ENCODE measurements at regions not wholly inside any gene's neighbourhood (a gene's known extent, or its start where the extent isn't known, plus 50 kb on each side); places are given as distances from the start of the nearest gene placed in this dataset.
"Not testable (repeated sequence)": the region's sequence is repeated elsewhere in the genome, so short reads cannot be mapped to it uniquely, and the experiment has no call there.

DNA sequence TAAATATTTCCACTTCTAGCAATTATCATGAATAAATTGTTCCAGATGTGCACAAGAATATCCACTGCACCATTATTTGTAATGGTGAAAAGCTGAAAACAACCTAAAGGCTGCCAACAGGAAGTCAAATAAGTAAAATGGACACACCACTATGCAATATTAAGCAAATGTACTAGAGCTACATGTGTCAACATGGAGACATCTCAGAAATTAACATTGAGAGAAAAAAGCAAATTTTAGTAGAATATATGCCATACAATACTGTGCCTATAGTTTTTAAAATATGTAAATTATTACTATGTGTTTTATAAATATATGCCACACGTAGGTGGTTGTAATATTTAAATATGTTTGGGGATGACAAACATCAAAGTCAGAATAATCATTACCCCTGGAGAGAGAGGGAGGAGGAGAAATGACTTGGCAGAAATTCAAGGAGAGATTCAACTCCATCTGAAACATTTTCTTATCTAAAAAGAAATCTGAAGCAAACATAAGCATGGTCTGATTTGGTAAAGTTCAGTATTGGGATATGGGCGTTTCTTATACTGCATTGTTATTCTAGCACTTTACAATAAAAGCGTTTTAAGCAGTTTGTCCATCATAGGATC, 475.5 kb downstream of the QKI start:
- no peak for DNase-seq

DNA sequence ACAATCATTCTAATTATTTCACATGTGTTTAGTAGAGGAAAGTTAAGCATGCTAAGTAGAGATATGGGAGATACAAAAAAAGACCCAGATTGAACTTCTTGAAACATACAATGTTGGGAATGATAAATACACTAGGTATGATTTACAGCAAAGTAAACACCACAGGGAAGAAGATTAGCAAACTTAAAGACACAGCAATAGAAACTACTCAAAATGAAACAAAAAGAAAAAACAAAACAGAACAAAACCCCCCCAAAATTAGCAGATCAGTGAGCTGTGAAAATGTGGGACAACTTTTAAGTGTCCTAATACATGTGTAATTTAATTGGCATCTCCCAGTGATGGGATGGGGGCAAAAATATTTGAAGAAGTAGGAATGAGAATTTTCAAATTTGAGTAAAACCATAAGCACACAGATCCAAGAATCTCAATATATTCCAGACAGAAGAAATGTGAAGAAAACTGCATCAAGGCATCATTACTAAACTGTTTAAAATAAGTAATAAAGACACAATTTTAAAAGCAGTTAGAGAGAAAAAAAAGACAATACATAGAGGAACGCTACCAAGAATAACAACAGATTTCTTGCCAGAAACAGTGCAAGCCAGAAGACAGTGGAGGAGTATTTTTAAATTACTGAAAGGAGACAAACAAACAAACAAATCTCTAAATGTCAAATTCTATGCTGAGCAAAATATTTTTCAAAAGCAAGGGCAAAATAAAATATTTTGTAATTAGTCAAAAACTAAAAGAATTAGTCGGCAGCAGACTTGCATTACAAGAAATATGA, 473.7 kb downstream of the QKI start:
- DNase-seq: no peak

DNA sequence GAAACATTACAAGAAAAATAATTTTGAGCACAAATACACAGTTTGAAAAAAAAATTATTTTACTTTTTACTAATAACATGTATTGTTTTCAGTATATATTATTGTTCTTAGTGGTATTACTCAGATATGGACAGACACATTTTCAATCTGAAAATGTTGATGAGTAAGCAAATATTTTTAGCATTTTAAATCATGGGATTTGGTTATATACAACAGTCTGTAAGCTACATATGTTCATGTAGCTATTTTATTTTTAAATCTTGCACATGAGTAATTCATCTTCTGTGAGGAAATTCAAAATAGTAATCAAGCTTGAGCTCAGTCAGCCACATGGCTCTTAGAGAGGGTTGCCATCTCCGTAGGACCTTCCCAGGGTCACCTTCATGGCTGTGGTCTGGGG, 471.9 kb downstream of the QKI start:
- DNase-seq: no peak

DNA sequence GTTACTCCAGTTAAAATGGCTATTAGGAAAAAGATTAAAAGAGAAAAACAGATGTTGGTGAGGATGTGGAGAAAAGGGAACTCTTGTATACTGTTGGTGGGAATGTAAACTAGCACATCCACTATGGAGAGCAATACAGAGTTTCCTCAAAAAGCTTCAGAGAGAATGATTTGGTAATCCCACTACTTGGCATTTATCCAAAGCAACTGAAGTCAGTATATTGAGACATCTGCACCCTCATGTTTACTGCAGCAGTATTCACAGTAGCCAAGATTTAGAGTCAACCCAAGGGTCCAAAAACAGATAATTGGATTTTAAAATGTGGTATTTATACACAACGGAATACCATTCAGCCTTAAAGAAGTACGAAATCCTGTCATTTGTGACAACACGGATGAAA, 469.5 kb downstream of the QKI start:
- no peak for DNase-seq

DNA sequence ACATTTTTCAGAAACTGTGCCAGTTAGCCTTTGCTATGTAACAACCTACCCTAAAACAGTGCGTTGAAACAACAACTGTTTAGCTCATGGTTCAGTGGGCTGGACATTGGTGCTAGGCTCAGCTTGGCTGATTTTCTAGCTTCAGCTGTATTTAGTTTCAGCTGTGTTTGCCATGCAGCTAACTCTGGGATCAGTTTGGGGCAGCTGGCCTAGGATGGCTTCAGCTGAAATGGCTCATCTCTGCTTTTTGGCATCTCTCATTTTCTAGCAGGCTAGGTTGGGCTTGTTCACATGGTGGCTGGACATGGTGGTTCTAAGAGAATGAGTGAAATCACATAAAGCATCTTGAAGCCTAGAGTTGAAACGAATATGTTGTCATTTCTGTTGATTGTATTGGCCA, 464.2 kb downstream of the QKI start:
- DNase-seq: no peak

DNA sequence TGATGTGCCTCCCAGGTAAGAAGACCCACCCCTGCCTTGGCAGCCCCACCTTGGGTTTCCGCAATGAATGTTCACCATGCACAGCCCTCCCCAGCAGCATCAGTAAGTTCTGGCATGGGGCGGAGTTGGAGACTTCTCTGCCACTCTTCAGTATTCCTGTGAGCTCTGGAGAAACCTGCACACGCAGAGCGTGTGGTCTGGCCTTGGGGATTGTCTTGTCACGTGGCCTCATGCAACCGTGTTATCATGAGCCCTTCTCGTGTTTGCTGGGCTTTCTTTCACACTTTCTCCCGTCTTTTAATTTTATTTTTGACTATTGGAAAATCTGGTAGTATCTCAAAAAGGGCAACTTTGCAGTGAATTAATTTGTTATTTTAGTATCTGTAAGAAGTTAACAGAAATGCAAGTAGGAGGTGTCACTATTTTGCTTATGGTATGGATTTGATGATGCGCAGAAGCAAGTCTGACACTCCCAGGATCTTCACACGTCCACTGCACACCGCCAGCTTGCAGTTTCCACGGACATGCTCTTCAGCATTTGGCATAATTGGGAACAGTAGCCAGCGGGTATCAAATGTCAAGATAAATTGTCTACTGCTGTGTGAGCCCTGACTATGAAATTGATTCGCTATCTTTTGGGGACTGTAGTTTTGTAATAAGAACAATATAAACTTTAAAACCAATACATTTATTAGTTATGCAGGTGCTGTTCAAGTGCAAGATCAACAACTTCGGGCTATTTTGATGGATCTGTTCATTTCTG, 463.5 kb downstream of the QKI start:
- no peak for DNase-seq

DNA sequence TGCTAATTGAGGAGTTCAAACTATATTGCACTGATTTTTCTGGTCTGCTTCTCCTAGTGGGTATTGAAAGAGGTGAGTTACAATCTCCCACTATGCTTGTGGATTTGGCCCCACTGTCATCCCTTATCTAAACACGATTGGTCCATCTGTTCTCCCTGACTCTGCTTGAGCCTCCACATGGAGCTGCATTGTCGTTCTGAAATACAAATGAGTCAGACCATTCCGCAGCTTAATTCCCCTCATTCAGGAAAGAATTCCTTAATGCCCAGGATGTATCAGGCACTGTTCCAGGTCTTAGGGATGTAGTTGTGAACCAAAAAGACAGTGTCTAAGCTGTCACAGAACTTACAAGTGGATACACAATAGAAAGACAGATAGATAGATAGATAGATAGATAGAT, 461.9 kb downstream of the QKI start:
- no peak for DNase-seq

DNA sequence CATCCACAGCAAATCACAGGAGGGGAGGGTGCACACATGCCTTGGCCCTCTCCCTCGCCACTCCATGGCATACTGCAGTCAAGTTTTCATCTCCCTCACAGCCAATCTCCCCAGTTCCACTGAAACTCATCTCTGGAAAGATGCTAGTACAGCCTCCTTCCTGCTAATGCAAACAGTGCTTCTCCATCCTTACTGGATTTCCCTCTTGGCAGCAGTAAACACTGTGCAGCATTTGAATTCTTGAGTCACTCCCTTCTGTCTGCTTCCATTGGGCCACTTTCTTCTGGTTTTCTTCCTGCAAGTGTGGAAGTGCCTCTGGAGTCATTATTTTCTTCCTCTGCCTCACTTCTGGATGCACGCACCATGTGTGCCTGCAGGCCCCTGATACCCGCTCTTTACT, 460.3 kb downstream of the QKI start:
- DNase-seq: no peak

DNA sequence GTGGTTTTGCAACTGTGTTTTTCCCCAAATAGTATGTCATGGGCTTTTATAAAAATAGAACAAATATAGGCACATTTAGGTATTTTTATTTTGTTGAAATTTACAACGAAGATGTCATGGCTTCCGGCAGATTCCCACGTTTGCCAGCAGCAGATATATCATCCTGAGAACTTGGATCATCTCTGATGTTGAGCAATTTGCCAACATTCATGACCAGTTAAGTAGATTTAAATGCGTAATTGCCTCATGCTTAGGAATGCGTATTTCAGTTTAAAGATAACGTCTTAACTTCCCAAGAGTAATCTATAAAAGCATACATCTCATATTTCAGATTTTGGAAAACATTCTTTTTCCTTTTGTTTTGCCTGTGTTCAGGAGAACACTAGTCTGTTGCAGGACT, 457.8 kb downstream of the QKI start:
- no peak for DNase-seq

DNA sequence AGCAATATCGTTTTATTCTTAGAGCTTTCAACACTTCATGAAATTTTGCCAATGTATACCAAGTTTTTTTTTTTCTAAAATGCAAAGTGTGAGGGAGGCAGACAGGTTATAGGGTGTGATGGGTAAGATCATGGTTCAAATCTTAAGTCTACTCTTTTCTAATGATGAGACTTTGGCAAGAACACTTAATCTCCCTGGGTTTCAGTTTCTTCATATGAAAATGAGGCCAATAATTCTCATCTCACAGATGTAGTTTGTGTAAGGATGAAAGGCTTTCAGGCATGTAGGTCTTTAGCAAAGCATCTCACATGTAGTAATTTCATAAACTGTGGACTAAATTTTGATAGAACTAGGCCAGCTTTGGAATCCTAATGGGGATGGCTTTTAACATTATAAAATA, 457.1 kb downstream of the QKI start:
- DNase-seq: no peak

DNA sequence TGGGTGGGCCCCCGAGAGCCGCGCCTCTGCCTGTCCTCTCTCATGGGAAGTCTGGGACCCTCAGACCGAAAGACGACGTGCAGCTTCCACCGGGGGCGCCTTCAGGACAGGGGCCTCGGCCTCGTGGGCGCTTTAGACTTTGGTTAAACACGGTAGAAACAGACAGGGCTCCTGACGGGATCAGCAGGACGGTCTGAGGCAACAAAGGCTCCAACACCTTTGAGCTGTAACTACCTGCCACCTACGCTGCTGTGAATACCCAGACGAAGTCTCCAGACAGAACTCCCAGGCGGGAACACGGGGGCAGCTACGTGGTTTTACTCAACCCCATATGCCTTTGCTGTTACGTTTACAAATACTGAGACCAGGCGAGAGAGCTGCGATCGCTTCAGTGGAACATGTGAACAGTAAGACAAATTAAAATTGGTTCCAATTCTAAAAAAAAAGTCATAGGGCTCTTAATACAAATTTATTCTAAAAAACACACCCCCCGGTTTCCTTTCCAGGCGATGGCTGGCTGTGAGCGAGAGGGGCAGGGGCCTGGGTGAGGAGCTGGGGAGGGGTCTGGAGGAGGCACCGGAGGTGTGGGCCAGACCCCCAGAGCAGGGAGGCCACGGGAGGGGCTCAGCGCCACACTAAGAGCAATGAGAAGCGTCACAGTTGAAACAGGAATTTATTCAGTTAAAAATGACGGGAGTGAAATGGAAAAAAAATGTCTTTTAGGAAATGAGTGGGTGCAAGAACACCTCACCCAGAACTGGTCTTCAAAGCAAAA, 453.2 kb downstream of the QKI start:
- no peak for DNase-seq

DNA sequence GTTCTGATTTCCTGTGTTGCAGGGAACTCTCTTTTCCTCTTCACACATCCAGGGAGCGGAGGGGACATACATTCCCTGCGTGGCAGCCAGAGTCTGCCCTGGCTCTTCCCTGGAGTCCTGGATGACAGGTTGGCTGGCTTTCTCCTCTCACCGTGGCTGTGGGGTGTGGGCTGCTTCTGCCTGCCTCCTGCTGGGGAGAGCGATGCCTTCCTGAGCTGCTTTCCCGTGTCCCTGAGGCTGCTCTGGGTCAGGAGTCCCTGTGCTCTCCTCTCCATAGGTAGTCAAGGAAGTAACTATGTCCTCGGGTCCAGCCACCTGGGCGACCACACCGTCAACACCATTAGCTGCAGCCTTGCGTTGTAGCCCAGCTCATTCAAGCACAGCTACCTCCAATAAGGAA, 451.7 kb downstream of the QKI start:
- DNase-seq: no peak

DNA sequence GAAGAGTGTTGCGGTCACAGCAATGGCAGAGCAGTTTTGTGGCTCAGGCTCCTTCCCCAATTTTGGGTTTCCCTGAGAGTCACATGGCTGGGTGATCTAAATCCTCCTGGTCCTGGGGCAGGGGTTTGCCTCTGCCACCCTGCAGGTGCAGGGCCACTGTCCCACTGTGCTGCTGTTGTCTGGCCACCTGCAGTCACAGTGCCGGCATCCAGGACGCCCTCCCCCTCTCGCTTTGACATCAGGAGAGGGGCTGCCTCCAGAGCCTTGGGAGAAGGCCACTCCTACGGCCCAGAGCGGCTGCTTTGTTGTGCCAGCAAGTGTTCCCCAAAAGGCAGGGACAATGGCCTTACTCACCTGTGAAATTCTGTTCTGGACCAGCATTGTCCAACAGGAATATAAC, 449.0 kb downstream of the QKI start:
- DNase-seq: no peak

DNA sequence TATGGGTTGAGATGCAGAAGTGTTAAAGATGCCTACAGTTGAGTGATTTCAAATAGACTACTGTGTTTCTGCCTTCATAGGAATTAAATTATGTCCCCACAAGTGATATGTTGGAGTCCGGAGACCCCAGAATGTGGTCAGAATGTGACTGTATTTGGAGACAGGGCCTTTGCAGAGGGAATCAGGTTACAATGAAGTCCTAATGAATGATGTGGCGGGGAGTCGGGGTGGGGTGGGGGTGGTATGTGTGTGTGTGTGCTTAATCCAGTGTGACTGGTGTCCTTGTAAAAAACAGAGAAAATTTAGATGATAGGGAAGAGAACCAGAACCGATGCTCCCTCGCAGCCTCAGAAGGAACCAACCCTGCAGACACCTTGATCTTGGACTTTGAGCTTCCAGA, 448.2 kb downstream of the QKI start:
- no peak for DNase-seq

DNA sequence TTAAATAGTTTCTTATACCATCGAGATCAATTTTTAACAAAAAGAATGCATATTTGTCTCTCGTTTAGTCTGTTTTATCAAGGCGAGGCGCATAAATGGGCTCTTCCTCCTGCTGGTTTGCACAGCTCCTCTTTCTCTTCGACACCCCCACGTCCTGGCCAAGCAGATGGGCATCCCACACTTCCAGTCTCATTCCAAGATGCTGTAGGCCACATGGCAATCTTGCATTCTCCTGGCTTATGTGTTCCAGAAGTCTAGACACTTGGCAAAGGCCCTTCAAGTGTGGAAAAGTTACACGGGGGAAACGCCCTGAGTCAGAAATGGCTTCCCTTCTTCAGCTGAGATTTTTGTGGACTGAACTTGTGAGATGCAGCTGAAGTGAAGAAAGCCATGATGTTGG, 447.1 kb downstream of the QKI start:
- no peak for DNase-seq

DNA sequence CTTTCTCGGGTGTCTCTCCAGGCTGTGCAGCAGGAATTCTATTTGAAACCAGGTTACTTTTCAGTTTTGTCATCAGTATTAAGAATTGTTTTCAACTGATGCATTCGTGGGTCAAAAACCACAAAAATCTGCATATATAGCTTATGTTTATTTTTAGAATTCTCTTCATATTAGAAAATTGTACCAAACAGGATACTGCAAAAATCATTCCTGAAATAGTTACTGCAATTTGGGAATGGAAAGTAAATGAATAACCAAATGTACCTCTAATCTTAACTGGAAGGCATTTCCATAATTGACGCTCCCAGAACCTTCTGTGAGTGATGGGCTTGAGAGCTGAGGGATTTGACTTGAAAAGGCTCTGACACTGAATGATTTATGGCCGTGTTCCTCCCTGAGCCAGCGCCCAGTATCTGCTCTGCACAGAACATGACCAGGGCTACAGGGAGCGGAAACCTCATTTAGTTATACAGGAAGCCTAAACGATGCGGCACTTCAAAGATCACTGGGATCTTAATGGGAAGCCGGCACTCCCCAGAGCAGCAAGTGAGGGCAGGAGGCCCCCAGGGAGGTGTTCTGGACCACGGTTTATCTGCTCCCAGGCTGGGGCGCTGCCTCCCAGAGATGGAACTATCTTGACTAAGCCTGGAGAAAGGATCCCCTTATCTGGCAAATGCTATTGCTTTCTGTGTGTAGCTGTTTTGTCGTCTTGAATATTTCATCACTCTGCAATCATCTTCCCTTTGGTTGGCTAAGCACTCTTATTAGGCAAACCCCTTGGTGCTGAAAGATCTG, 446.0 kb downstream of the QKI start:
- DNase-seq: no peak

DNA sequence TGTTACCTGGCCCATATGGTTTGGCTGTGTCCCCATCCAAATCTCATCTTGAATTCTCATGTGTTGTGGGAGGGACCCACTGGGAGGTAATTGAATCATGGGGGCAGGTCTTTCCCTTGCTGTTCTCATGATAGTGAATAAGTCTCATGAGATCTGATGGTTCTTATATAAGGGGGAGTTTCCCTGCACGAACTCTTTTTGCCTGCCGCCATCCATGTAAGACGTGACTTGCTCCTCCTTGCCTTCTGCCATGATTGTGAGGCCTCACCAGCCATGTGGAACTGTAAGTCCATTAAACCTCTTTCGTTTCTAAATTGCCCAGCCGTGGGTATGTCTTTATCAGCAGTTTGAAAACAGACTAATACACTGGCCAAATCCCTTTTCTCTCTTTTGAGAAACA, 444.4 kb downstream of the QKI start:
- not testable (repeated sequence) for DNase-seq

DNA sequence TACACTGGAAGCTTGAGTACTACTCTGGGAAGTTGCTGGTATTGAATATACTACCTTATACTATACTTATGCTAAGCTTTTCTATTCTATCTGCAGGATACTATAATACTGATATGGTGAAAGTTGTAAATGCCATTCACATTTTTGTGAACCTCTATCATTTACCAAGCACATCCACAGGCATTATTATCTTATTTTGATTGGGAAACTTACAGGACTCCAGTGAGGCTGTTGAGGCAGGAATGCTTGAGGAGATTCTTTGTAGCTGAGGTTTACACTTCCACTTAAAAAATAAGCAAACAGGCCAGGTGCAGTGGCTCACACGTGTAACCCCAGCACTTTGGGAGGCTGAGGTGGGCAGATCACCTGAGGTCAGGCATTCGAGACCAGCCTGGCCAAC, 442.9 kb downstream of the QKI start:
- no peak for DNase-seq

DNA sequence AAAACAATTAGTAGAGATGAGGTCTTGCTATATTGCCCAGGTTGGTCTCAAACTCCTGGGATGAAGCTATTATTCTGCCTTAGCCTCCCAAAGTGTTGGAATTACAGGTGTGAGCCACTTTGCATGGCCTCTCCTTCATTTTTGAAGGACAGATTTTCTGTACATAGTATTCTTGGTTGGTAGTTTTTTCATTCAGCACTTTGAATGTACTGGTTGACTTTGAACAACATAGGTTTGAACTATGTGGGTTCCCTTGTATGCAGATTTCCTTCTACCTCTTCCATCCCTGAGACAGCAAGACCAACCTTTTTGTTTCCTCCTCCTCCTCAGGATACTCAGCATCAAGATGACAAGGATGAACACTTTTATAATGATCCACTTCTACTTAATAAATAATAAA, 436.4 kb downstream of the QKI start:
- no peak for DNase-seq

DNA sequence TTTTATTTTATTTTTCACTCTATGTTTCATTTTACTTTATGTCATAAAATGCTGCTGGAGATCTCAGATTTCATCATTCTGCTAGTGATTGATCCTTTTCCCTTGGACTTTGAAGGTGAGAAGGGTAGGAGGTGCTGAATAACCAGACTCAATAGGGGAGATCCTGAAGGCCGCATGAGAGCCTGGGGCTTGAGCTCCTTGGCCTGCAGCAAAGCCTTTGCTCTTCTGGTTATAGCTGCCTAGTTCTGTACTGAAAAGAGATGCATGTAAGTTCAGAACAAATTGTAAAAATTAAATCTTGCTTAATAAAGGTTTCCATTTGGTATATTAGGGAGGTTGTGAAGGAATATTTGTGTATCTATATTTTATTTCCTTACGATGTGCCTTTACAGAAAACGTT, 430.2 kb downstream of the QKI start:
- no peak for DNase-seq

DNA sequence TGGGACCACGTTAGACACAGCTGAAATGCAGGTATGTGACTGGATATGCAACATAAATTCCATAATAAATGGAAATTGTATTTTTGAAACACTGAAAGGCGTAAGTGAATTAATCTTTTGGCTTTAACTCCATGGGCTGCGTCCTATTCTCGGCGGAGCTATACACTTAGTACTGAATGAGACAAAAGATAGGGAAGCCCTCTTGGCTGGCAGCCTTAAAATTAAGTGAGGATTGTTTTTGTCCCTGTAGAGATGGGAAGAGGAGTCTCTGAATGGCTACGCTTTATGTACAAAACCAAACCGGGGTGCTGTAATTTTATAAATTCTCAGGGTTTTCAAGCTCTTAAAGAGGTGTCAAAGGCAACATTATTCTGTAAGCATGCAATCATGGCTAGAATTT, 429.8 kb downstream of the QKI start:
- DNase-seq: no peak

DNA sequence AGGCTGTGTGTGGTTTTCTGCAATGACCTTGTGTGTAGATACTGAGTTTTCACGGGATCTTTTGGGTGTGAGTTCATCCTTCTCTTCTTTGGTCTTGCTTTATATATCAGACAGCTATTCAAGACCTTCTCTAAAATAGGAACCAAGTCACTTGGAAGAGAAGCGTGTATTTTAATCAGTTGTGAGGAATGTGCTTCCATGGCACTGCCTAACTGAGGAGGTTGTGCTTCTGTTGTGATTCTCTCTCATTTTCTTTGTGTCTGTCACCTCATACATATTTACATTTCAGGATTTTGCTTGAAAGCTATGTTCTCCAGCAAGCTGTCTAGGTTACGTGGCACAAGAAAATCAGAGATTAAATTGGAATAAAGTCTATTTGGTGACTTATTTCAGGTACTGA, 428.7 kb downstream of the QKI start:
- DNase-seq: no peak

DNA sequence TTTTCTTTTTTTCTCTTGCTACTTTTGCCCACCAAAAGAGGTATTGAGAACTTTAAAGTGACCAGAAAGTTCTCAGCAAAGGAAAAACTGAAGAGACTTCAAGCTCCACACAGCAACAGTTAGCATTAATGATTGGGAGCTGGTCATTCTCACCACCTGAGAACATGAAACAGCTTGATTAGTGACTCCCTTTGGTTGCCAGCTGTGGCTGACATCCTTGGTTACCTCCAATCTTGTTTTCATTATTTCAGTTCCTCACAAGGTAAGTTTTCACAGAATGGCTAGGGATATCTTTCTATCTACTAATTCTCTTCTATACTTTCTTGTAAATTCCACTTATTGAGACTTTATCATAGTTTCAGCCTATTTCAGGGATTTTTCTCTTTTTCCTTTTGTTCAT, 427.9 kb downstream of the QKI start:
- no peak for DNase-seq
